ENCODE measurements at regions not wholly inside any gene's neighbourhood (a gene's known extent, or its start where the extent isn't known, plus 50 kb on each side); places are given as distances from the start of the nearest gene placed in this dataset.

- Histone ChIP-seq H3K9ac (replicated peaks; ENCODE audit: extremely low read depth, insufficient read depth, low read length) (no peak overlapping the region), H3K4me3 (replicated peaks in 1 of 3; ENCODE audit: insufficient read depth in 1 of 3, low read depth in 1 of 3, low read length in 3 of 3) (no peak overlapping the region), H2AFZ (ENCODE audit: low read depth, low read length) (no peak overlapping the region), H4K20me1 (replicated peaks; ENCODE audit: control insufficient read depth, extremely low read depth, insufficient read depth, low read length) (no peaks in the 10 kb centered on the region), H3K4me2 (ENCODE audit: insufficient read depth, low read length) (no peak overlapping the region), H3K79me2 (ENCODE audit: control insufficient read depth, insufficient read depth, low read length) (no peaks in the 10 kb centered on the region), H3K27me3 (ENCODE audit: control insufficient read depth in 2 of 2, insufficient read depth in 2 of 2, low read length in 2 of 2) (no peaks in the 10 kb centered on the region), H3K27ac (ENCODE audit: insufficient read depth, low read depth, low read length) (no peak overlapping the region), H3K36me3 (ENCODE audit: control insufficient read depth in 2 of 2, extremely low read depth in 1 of 2, insufficient read depth in 2 of 2, low read length in 2 of 2) (no peaks in the 10 kb centered on the region), H3K4me1 (ENCODE audit: control insufficient read depth, extremely low read depth, insufficient read depth, low read length) (no peaks in the 10 kb centered on the region), H3K9me3 (replicated peaks; ENCODE audit: control insufficient read depth, insufficient read depth, low read length) (peaks cover 8% of the 10 kb centered on the region), H3K9me1 (replicated peaks; ENCODE audit: control insufficient read depth, extremely low read depth, insufficient read depth, low read length) (no peaks in the 10 kb centered on the region)
- DNase-seq (ENCODE audit: low read depth, low spot score) (no peak), FAIRE-seq (no peak)
- intact Hi-C loops (cut with micrococcal nuclease) (no loop called here), dilution Hi-C loops (cut with MboI; ENCODE audit: extremely low pct_ligation_motif_present, low sequenced_read_pairs) (no loop called here)
- BruUV-seq (replicated peaks): no TSS peak
- ChIA-PET POLR2A (no interaction called here), CTCF (no interaction called here)
- TF ChIP-seq FOS (IDR thresholded peaks at IDR 0.05; ENCODE audit: borderline replicate concordance, insufficient read depth, low read length) (no peak), MYC (IDR thresholded peaks at IDR 0.05; ENCODE audit: low read depth, low read length) (no peak), POLR2AphosphoS5 (IDR thresholded peaks at IDR 0.05; ENCODE audit: insufficient read depth, low read depth, low read length) (no peak), CTCF (IDR thresholded peaks at IDR 0.05; ENCODE audit: extremely low read depth in 1 of 2, insufficient read depth in 1 of 2, low read depth in 1 of 2, low read length in 2 of 2) (no peak), POLR2A (IDR thresholded peaks at IDR 0.05; ENCODE audit: low read depth, low read length) (no peak), MAX (IDR thresholded peaks at IDR 0.05; ENCODE audit: insufficient read depth, insufficient read length) (no peak), EZH2 (IDR thresholded peaks at IDR 0.05; ENCODE audit: borderline replicate concordance, low read depth, low read length, severe bottlenecking) (no peak), JUN (IDR thresholded peaks at IDR 0.05; ENCODE audit: borderline replicate concordance, insufficient read depth, insufficient read length, low read depth) (no peak), GATA2 (IDR thresholded peaks at IDR 0.05; ENCODE audit: insufficient read depth, insufficient read length, low read depth, low read length) (no peak)
Measured at GRCh38 chr5:8314965-8315364, 446.0 kb downstream of the MTRR start.

Data from endothelial cell of umbilical vein (primary cell).